Dendritic cell treated with granulocyte-macrophage colony-stimulating factor and Interleukin-4, amounts not matched to agents 40 ng/mL and 50 ng/mL, for 4 days (primary cell): ENCODE measurements at regions not wholly inside any gene's neighbourhood (a gene's known extent, or its start where the extent isn't known, plus 50 kb on each side); places are given as distances from the start of the nearest gene placed in this dataset.
"Not testable (repeated sequence)": the region's sequence is repeated elsewhere in the genome, so short reads cannot be mapped to it uniquely, and the experiment has no call there.

ENCODE experiments used
- H3K27ac Mint-ChIP-seq: one replicate; pipeline ENCODE4 v1.8.0; 2022; ENCODE audit warnings: mild to moderate bottlenecking, mixed read lengths
- H3K27me3 Mint-ChIP-seq: one replicate; pipeline ENCODE4 v1.8.0; 2022; ENCODE audit warnings: mild to moderate bottlenecking, mixed read lengths
- H3K36me3 Mint-ChIP-seq: one replicate; pipeline ENCODE4 v1.8.0; 2022; ENCODE audit warnings: low read depth, mixed read lengths
- H3K4me1 Mint-ChIP-seq: one replicate; pipeline ENCODE4 v1.8.0; 2022; ENCODE audit warnings: low read depth, mixed read lengths
- H3K4me3 Mint-ChIP-seq: one replicate; pipeline ENCODE4 v1.8.0; 2022; ENCODE audit warnings: mild to moderate bottlenecking, moderate library complexity, mixed read lengths
- H3K9me3 Mint-ChIP-seq: one replicate; pipeline ENCODE4 v1.8.0; 2022; ENCODE audit warnings: mixed read lengths
- intact Hi-C: fragments of 100-400 bp; cut with micrococcal nuclease; formaldehyde crosslinking; loops from one replicate; pipeline ENCODE4 v1.15.0; 2022

DNA sequence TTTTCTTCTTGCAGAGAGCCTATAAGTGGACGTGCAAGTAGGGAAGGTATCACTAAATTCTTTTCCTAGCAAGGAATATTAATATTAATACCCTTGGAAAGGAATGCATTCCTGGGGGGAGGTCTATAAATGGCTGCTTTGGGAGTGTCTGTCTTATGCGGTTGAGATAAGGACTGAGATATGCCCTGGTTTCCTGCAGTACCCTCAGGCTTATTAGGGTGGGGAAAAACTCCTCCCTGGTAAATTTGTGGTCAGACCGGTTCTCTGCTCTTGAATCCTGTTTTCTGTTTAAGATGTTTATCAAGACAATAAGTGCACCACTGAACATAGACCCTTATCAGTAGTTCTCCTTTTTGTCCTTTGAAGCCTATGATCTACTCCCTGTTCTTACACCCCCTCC, 155.2 kb downstream of the COPS8 start:
- H3K27me3 Mint-ChIP-seq, H3K36me3 Mint-ChIP-seq, H3K4me3 Mint-ChIP-seq, intact Hi-C loops, H3K27ac Mint-ChIP-seq: not testable (repeated sequence)
- H3K9me3 Mint-ChIP-seq, result peaks cover 41% of the 10 kb centered on the region
- H3K4me1 Mint-ChIP-seq, result peaks cover 16% of the 10 kb centered on the region

DNA sequence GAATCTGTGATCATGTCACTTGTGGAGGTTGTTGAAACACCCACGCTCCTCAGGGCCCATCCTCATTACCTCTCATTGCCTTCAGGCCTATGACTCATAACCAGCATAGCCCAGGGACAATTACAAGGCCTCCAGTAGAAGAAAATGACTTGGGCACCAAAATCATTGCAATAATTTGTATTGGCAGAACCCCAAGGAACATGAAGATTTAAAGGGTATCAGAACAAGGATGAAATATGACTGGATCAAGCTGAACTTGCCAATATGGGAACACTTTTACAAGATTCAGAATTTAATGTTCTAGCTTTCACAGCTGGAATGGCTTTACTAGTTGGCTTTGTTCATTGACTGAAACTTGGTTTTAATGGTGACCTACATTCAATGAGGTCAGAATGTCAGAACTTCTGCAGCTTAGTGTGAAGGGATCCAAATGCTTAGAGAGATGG, 156.4 kb downstream of the COPS8 start:
- no peak overlapping the region for H3K4me3 Mint-ChIP-seq
- no peak overlapping the region for H3K27ac Mint-ChIP-seq
- no peaks in the 10 kb centered on the region for H3K36me3 Mint-ChIP-seq
- peaks cover 4% of the 10 kb centered on the region for H3K27me3 Mint-ChIP-seq
- H3K9me3 Mint-ChIP-seq, result peaks cover 41% of the 10 kb centered on the region
- intact Hi-C loops, result no loop called here
- H3K4me1 Mint-ChIP-seq, result peaks cover 16% of the 10 kb centered on the region

DNA sequence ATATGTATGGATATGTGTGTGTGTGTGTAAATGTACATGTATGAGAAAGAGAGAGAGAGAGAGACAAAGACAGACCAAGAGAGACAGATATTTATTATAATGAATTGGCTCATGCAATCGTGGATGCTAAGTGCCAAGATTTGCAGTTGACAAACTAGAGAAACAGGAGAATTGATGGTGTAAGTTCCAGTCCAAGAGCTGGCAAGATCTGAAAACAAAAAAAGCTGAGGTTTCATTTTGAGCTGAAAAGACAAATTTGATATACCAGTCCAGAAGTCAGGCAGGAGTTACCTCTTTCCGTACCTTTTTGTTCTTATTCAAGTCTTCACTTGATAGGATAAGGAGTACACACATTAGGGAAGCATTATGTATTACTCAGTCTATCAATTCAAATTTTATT, 157.8 kb downstream of the COPS8 start:
- Mint-ChIP-seq H3K27ac (no peak overlapping the region), H3K4me1 (peaks cover 16% of the 10 kb centered on the region), H3K9me3 (peaks cover 41% of the 10 kb centered on the region), H3K27me3 (peaks cover 2% of the 10 kb centered on the region), H3K4me3 (no peak overlapping the region), H3K36me3 (no peaks in the 10 kb centered on the region)
- intact Hi-C loops, result no loop called here

DNA sequence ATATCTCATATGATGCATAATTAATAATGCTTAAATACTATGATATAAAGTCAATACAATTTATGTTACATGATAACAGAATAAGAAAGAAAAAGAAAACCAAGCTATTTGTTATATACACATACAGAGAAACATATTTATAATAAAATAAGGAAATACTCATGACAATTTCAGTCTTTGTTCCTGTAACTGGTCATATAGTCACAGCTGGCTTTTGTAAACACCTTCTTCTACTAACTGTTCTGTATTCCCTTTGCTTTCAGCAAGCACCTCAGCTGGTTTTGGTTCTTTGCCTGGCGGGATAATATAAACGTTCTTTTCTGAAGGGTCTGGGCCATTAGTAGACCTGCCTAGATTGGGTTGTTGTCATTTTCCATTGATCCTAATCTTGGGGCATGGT, 158.5 kb downstream of the COPS8 start:
- intact Hi-C loops, result no loop called here
- H3K36me3 Mint-ChIP-seq, result no peaks in the 10 kb centered on the region
- H3K27me3 Mint-ChIP-seq, result peaks cover 2% of the 10 kb centered on the region
- H3K27ac Mint-ChIP-seq, result no peak overlapping the region
- peaks cover 16% of the 10 kb centered on the region for H3K4me1 Mint-ChIP-seq
- H3K4me3 Mint-ChIP-seq, result no peak overlapping the region
- H3K9me3 Mint-ChIP-seq, result peaks cover 41% of the 10 kb centered on the region

DNA sequence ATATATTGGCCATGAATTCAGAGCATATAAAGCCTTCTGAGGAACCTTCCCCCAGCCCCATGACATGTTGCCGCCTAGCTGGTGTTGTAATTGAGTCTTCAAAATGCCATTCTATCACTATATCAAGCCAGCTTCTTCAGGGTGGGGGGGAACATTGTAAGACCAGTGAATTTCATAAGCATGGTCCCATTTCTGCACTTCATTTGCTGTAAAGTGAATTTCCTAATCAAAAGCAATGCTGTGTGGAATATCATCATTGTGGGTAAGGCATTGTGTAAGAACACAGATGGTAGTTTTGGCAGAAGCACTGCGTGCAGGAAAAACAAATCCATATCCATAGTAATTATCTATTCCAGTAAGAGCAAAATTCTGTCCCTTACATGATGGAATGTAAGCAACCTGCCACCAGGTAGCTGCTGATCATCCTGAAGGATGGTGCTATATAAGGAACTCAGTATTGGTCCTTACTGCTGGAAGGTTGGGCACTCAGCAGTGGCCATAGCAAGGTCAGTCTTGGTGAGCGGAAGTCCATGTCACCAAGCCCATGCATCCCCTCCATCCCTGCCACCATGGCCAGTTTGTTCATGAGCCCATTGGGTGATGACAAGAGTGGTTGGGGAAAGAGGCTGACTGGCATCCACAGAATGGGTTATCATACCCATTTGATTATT, 159.4 kb downstream of the COPS8 start:
- Mint-ChIP-seq H3K9me3 (peaks cover 36% of the 10 kb centered on the region), H3K4me3 (no peak overlapping the region), H3K27ac (no peak overlapping the region), H3K27me3 (peaks cover 2% of the 10 kb centered on the region), H3K36me3 (no peaks in the 10 kb centered on the region), H3K4me1 (peaks cover 16% of the 10 kb centered on the region)
- intact Hi-C loops, result no loop called here

DNA sequence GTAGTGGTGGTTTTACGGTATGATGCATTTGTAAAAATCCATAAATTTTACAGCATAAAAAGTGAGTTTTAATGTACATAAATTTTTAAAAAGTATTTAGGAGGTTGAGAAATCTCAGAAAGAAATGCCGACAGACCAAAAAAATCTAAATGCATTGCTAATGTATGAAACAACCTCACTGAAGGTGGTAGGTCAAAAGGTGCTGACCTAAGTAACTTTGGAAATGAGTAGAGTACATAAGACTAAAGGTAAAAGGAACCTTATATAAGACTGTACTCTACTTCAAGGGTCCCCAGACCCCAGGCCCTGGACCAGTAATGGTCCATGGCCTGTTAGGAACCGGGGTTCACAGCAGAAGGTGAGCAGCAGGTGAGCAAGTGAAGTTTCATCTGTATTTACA, 163.4 kb downstream of the COL6A3 start:
- no peak overlapping the region for H3K27ac Mint-ChIP-seq
- peaks cover 3% of the 10 kb centered on the region for H3K4me1 Mint-ChIP-seq
- no peaks in the 10 kb centered on the region for H3K9me3 Mint-ChIP-seq
- H3K27me3 Mint-ChIP-seq, result peaks cover 1% of the 10 kb centered on the region
- H3K36me3 Mint-ChIP-seq, result no peaks in the 10 kb centered on the region
- no peak overlapping the region for H3K4me3 Mint-ChIP-seq
- intact Hi-C loops, result no loop called here

DNA sequence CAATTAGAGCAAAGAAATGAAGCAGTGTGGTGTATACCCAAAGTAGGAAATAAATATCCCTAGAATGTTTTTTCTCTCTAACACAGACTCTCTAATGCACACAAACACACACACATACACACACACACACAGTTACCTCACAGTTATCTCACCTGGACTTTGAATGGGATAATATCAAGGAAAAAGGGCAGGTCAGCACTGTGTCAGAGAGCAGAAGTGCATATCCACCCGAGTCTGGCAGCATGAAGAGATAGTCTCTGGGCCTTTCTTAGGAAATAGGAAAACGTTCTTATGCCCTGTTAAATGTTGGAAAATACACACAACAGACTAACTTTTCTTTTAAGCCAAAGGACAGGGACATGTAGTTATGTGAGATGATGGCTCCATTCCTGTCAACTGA, 162.0 kb downstream of the COL6A3 start:
- Mint-ChIP-seq H3K27me3 (peaks cover 1% of the 10 kb centered on the region), H3K36me3 (no peaks in the 10 kb centered on the region), H3K9me3 (no peaks in the 10 kb centered on the region), H3K4me1 (peaks cover 7% of the 10 kb centered on the region), H3K4me3 (no peak overlapping the region), H3K27ac (no peak overlapping the region)
- intact Hi-C loops, result no loop called here

DNA sequence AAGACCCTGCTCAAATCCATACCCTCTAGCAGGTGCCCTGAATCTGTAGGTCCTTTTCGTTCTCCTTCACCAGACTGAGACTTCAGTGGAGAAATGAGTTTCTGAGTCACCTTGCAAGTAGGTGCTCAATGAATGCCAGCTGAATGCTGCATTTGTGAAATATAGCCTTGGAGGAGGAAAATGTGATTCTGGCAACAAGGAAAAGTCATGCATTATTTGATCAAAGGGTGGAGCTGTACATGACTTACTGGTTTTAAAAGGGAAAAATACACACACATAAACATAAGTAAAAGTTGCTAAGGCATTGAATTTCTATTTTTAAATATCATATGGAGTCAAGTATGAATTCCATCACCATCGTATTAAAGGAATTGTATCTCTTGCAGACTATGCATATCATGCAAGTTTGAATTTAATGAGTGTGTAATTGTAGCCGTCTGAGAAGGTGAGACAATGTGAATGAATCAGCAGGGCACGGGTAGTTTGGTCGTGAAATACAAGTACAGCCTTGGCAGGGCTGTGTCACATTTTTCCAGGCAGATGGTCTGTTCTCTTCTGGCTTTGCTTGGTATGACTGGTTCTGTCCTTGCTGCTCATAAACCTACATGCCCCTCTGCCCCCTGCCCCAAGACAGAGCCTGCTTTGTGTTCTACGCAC, 160.8 kb downstream of the COL6A3 start:
- H3K36me3 Mint-ChIP-seq, result no peaks in the 10 kb centered on the region
- no peak overlapping the region for H3K4me3 Mint-ChIP-seq

DNA sequence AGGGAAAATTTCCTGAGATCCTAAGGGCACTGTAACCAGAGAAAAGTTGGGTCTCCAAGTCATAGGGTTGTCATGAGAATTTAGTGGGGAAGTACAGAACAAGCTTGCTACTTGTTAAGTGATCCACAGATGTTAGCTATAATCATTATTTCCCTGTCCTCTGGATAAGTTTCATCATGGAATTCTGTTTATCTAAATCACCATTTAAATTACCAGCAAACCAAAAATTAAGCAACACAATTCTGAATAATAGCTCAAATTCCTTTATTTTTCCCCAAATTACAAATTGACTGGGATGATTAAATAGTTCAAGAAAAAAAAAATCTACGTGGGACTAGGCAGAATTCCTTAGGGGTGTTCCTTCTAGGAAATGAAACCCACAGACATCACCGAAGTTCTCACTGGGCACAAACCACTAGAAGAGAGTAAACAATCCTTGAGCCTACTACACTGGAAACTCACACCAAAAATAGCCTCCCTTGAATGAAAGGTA, 159.5 kb downstream of the COL6A3 start:
- intact Hi-C loops, result no loop called here
- H3K4me3 Mint-ChIP-seq, result no peak overlapping the region
- no peaks in the 10 kb centered on the region for H3K9me3 Mint-ChIP-seq
- H3K27ac Mint-ChIP-seq, result no peak overlapping the region
- no peaks in the 10 kb centered on the region for H3K36me3 Mint-ChIP-seq
- peaks cover 29% of the 10 kb centered on the region for H3K4me1 Mint-ChIP-seq
- H3K27me3 Mint-ChIP-seq, result peaks cover 1% of the 10 kb centered on the region

More for the DNA sequence above, 160.8 kb downstream of the COL6A3 start:
- intact Hi-C loops, result no loop called here
- peaks cover 1% of the 10 kb centered on the region for H3K27me3 Mint-ChIP-seq
- no peak overlapping the region for H3K27ac Mint-ChIP-seq
- H3K9me3 Mint-ChIP-seq, result no peaks in the 10 kb centered on the region
- peaks cover 19% of the 10 kb centered on the region for H3K4me1 Mint-ChIP-seq

DNA sequence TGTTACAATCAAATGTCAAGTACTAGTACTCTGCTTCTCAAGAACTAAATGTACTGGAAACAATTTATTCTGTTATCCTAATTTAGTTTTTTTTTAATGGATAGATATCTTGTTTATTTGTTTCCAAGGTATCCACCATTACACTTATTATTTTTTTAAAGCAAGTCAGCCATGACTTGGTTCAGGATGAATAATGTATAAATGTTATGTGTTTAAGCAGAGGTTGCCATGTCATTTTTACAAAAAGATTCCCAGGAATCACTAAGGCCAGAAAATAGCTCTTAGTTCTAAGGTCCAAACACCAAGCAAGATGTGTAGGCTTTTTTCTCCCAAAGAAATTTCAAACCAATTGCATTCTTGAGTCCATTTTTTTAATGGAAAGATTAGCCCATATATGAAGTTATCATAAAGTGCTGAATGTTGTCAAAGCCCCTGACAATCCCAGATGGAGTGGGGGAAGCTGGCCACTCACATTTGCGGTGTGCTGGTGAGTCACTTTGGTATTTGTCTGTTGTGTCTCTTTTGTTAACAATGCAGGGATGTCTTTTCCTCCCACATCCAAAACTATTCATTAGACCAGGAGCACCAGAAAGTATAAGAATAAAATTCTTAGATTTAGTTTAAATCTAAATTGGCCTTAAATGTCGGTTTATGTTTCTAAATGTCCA, 158.9 kb downstream of the COL6A3 start:
- H3K4me3 Mint-ChIP-seq, result no peak overlapping the region

DNA sequence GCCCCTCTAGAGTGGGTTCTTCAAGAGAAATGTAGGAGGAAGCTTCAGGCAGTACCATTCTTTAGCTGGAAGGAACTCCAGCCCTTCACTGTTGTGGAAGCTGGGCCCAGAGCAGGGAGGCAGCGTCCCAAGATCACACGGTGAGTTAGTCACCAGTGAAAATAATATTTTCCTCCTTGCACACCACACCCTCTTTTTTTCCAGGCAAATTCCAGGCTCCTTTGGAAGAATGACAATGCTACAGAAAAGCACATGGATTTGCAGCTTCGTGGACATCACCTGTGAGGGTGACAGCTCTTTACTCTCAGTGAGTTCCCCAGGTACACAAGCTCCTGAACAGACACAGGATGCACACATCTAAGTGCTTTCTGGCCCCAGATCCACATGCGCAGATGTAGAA, 157.1 kb downstream of the COL6A3 start:
- Mint-ChIP-seq H3K4me1 (peaks cover 30% of the 10 kb centered on the region), H3K4me3 (no peak overlapping the region), H3K9me3 (no peaks in the 10 kb centered on the region), H3K36me3 (no peaks in the 10 kb centered on the region), H3K27ac (no peak overlapping the region), H3K27me3 (peaks cover 1% of the 10 kb centered on the region)
- intact Hi-C loops, result no loop called here

More for the DNA sequence above, 158.9 kb downstream of the COL6A3 start:
- H3K4me1 Mint-ChIP-seq, result peaks cover 29% of the 10 kb centered on the region
- no peaks in the 10 kb centered on the region for H3K36me3 Mint-ChIP-seq
- intact Hi-C loops, result no loop called here
- H3K27me3 Mint-ChIP-seq, result peaks cover 1% of the 10 kb centered on the region
- H3K27ac Mint-ChIP-seq, result no peak overlapping the region
- no peaks in the 10 kb centered on the region for H3K9me3 Mint-ChIP-seq

DNA sequence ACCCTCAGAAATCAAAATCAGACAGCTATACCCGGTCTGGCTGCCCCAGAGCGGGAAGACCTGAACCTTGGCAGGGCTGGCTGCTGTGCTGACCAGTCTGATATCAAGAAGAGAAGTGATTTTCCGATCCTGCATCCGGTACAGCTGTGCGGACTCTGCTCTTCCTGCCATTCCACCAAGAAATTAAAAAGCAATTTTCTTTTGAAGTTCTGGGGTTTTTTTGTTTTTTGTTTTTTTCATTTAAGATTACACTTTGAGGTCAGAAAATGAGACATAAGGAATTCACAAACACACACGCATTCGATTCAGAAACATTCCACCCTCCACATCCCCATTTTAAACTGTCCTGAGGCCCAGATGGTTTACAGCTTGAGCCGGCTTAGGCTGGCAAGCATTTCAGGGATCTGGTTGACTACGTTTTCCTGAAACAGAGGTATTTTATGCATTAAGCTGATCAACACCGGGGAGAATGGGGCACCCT, 156.5 kb downstream of the COL6A3 start:
- H3K9me3 Mint-ChIP-seq, result no peaks in the 10 kb centered on the region
- peaks cover 37% of the 10 kb centered on the region for H3K4me1 Mint-ChIP-seq
- no peaks in the 10 kb centered on the region for H3K36me3 Mint-ChIP-seq
- peaks cover 1% of the 10 kb centered on the region for H3K27me3 Mint-ChIP-seq
- intact Hi-C loops, result no loop called here
- peak overlapping the region; percentile 11 for H3K27ac Mint-ChIP-seq
- H3K4me3 Mint-ChIP-seq, result no peak overlapping the region

DNA sequence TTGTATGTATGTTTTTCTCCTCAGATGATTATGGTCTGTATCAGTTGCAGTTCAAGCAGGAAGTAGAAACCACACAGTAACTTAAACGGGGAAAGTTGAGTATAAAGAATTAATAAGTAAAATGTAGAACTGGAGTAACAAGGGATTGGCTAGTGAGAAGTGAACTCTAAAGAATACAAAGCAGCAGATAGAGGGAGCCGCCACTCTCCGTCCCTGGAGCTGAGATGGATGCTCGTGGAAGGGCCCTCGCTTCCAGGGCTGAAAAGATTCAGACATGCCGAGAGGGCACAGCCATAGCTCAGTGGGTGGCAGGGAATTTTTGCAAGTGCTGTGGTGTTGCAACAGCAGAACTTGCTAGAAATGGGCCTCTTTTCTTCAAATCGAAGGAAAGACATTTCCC, 155.8 kb downstream of the COL6A3 start:
- intact Hi-C loops, result no loop called here
- H3K27me3 Mint-ChIP-seq, result no peaks in the 10 kb centered on the region
- no peaks in the 10 kb centered on the region for H3K9me3 Mint-ChIP-seq
- peak overlapping the region; percentile 11 for H3K27ac Mint-ChIP-seq
- peak overlapping the region; percentile 26 for H3K4me3 Mint-ChIP-seq
- no peaks in the 10 kb centered on the region for H3K36me3 Mint-ChIP-seq
- peaks cover 43% of the 10 kb centered on the region for H3K4me1 Mint-ChIP-seq

DNA sequence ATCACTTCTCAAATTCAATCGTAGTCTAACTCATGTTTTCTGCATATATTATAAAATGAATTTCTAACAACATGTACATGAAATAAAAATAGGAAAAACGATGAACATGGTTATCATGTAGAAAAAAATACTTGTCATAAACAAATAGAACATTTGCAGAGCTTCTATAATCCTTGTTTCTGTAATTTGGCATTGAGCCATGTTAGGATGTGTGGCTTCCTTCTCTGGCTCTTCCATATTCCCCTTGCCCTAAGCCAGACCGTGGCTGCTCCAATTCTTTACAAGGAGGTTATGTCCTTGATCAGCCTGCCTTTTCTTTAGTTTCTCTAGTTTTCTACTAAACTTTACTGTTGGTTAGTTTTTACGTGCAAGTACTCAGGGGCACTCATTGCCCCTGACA, 155.3 kb downstream of the COL6A3 start:
- H3K27me3 Mint-ChIP-seq, result no peaks in the 10 kb centered on the region
- intact Hi-C loops, result no loop called here
- H3K27ac Mint-ChIP-seq, result peak overlapping the region; percentile 11
- peaks cover 48% of the 10 kb centered on the region for H3K4me1 Mint-ChIP-seq
- no peak overlapping the region for H3K4me3 Mint-ChIP-seq
- H3K36me3 Mint-ChIP-seq, result no peaks in the 10 kb centered on the region
- no peaks in the 10 kb centered on the region for H3K9me3 Mint-ChIP-seq
